SK-N-SH treated with all-trans-retinoic acid at 6 μM for 48 hours (cell line): ENCODE measurements at regions not wholly inside any gene's neighbourhood (a gene's known extent, or its start where the extent isn't known, plus 50 kb on each side); places are given as distances from the start of the nearest gene placed in this dataset.

Source experiments
- ARNTL ChIP-seq: fragments of 450-650 bp; formaldehyde crosslinking; IDR thresholded peaks from 2 replicates; pipeline ENCODE4 v1.5.0; 2020; ENCODE audit warnings: low read depth, mild to moderate bottlenecking, moderate library complexity, borderline replicate concordance
- BACH2 ChIP-seq: fragments of 250-450 bp; sonication (Bioruptor Pico); IDR thresholded peaks from 2 replicates; pipeline ENCODE4 v1.9.0; 2021; ENCODE audit warnings: mild to moderate bottlenecking, borderline replicate concordance
- CSDC2 ChIP-seq: fragments of 250-450 bp; sonication (Bioruptor Pico); IDR thresholded peaks from 2 replicates; pipeline ENCODE4 v1.5.0; 2020; ENCODE audit warnings: mild to moderate bottlenecking, moderate library complexity
- CSRNP3 ChIP-seq: fragments of 250-450 bp; sonication (Bioruptor Pico); IDR thresholded peaks from 2 replicates; pipeline ENCODE4 v1.5.1; 2021; ENCODE audit warnings: mild to moderate bottlenecking, moderate library complexity
- GLIS3 ChIP-seq: fragments of 250-450 bp; sonication (Bioruptor Pico); IDR thresholded peaks from 2 replicates; pipeline ENCODE4 v1.5.0; 2020; ENCODE audit warnings: mild to moderate bottlenecking, moderate library complexity
- PATZ1 ChIP-seq: fragments of 250-450 bp; sonication (Bioruptor Pico); IDR thresholded peaks from 2 replicates; pipeline ENCODE4 v1.8.0; 2020; ENCODE audit warnings: mild to moderate bottlenecking, moderate library complexity, borderline replicate concordance
- POU6F1 ChIP-seq: fragments of 250-450 bp; sonication (Bioruptor Pico); IDR thresholded peaks from 2 replicates; pipeline ENCODE4 v1.8.0; 2021; ENCODE audit warnings: low read depth, mild to moderate bottlenecking, moderate library complexity, borderline replicate concordance
- PPARA ChIP-seq: fragments of 250-450 bp; sonication (Bioruptor Pico); IDR thresholded peaks from 2 replicates; pipeline ENCODE4 v1.5.0; 2020; ENCODE audit warnings: mild to moderate bottlenecking, borderline replicate concordance
- RARB ChIP-seq: fragments of 250-450 bp; sonication (Bioruptor Pico); IDR thresholded peaks from 2 replicates; pipeline ENCODE4 v1.8.0; 2021; ENCODE audit warnings: mild to moderate bottlenecking, moderate library complexity
- SNAI2 ChIP-seq: fragments of 250-450 bp; sonication (Bioruptor Pico); IDR thresholded peaks from 2 replicates; pipeline ENCODE4 v1.5.0; 2020; ENCODE audit warnings: mild to moderate bottlenecking, moderate library complexity
- TOX ChIP-seq: fragments of 250-450 bp; sonication (Bioruptor Pico); IDR thresholded peaks from 2 replicates; pipeline ENCODE4 v1.8.0; 2021; ENCODE audit warnings: mild to moderate bottlenecking, moderate library complexity, borderline replicate concordance
- TSHZ2 ChIP-seq: fragments of 250-450 bp; sonication (Bioruptor Pico); IDR thresholded peaks from 2 replicates; pipeline ENCODE4 v1.5.0; 2020; ENCODE audit warnings: mild to moderate bottlenecking, moderate library complexity
- ZC3H10 ChIP-seq: fragments of 250-450 bp; sonication (Bioruptor Pico); IDR thresholded peaks from 2 replicates; pipeline ENCODE4 v1.5.1; 2021; ENCODE audit warnings: mild to moderate bottlenecking, moderate library complexity
- ZNF70 ChIP-seq: fragments of 450-650 bp; formaldehyde crosslinking; IDR thresholded peaks from 2 replicates; pipeline ENCODE4 v1.5.0; 2020; ENCODE audit warnings: mild to moderate bottlenecking, moderate library complexity

GRCh38 chr22:44378380-44378779 lies 65.6 kb upstream of the SHISAL1 start:
- no peak for TF ChIP-seq GLIS3 (CRISPR knock-in tag)
- no peak for TF ChIP-seq BACH2 (CRISPR knock-in tag)
- no peak for TF ChIP-seq ZNF70
- no peak for TF ChIP-seq ARNTL (CRISPR knock-in tag)
- TF ChIP-seq SNAI2 (CRISPR knock-in tag), result no peak
- no peak for TF ChIP-seq CSDC2 (CRISPR knock-in tag)
- no peak for TF ChIP-seq PPARA (CRISPR knock-in tag)
- no peak for TF ChIP-seq TSHZ2 (CRISPR knock-in tag)
- TF ChIP-seq PATZ1 (CRISPR knock-in tag), result no peak
- no peak for TF ChIP-seq CSRNP3 (CRISPR knock-in tag)
- no peak for TF ChIP-seq ZC3H10 (CRISPR knock-in tag)
- TF ChIP-seq TOX (CRISPR knock-in tag), result no peak
- TF ChIP-seq POU6F1 (CRISPR knock-in tag), result no peak
- no peak for TF ChIP-seq RARB
